GM19395 (cell line): ENCODE measurements at regions not wholly inside any gene's neighbourhood (a gene's known extent, or its start where the extent isn't known, plus 50 kb on each side); places are given as distances from the start of the nearest gene placed in this dataset.

Experiments used
- ATAC-seq: cut with Tn5 transposase; IDR thresholded peaks from one replicate; pipeline ENCODE4 v1.9.1; 2021; ENCODE audit warnings: mild to moderate bottlenecking, moderate library complexity; ENCODE audit not compliant: unreplicated experiment

GRCh38 chr6:168737014-168737413 is 296.0 kb downstream of the SMOC2 start:
- ATAC-seq, result no peak

GRCh38 chr6:168736039-168736438 is 295.1 kb downstream of the SMOC2 start:
- ATAC-seq, result no peak

- no peak for ATAC-seq
Measured at GRCh38 chr6:168735268-168735949, 294.4 kb downstream of the SMOC2 start.

GRCh38 chr6:168734523-168734922 is 293.5 kb downstream of the SMOC2 start:
- no peak for ATAC-seq

- no peak for ATAC-seq
Measured at GRCh38 chr6:168732676-168733075, 291.7 kb downstream of the SMOC2 start.

GRCh38 chr6:168730931-168731716 is 290.1 kb downstream of the SMOC2 start:
- no peak for ATAC-seq

- no peak for ATAC-seq
Measured at GRCh38 chr6:168728056-168728455, 287.1 kb downstream of the SMOC2 start.

GRCh38 chr6:168726312-168726856 is 285.4 kb downstream of the SMOC2 start:
- ATAC-seq, result no peak

GRCh38 chr6:168725802-168726201 is 284.8 kb downstream of the SMOC2 start:
- no peak for ATAC-seq

- no peak for ATAC-seq
Measured at GRCh38 chr6:168724669-168725570, 283.9 kb downstream of the SMOC2 start.

GRCh38 chr6:168724033-168724432 is 283.0 kb downstream of the SMOC2 start:
- no peak for ATAC-seq

- ATAC-seq, result no peak
Measured at GRCh38 chr6:168722397-168722796, 281.4 kb downstream of the SMOC2 start.

GRCh38 chr6:168721571-168721970 is 280.6 kb downstream of the SMOC2 start:
- no peak for ATAC-seq

GRCh38 chr6:168719901-168720300 is 278.9 kb downstream of the SMOC2 start:
- no peak for ATAC-seq

- no peak for ATAC-seq
Measured at GRCh38 chr6:168718821-168719475, 278.0 kb downstream of the SMOC2 start.
